Activated B cell treated with CpG ODN at 0.5 μM for 24 hours (primary cell): ENCODE measurements at regions not wholly inside any gene's neighbourhood (a gene's known extent, or its start where the extent isn't known, plus 50 kb on each side); places are given as distances from the start of the nearest gene placed in this dataset.

Experiments used
- ATAC-seq: fragments of 200-7000 bp; cut with Tn5 transposase; one replicate; pipeline ENCODE4 v1.10.0; 2021; ENCODE audit warnings: low read depth, mild to moderate bottlenecking, moderate library complexity
- CTCF ChIA-PET: fragments of 350-600 bp; sonication (Branson Sonifier 250); formaldehyde crosslinking; loops from one replicate; lab custom pipeline; 2021; ENCODE audit warnings: antibody characterized with exemption; lab: Charles Lee
- POLR2A ChIA-PET: fragments of 350-600 bp; sonication (Branson Sonifier 250); formaldehyde crosslinking; loops from one replicate; lab custom pipeline; 2021; ENCODE audit warnings: antibody characterized with exemption; lab: Charles Lee
- DNase-seq: peaks from one replicate; pipeline ENCODE4 v3.0.0; 2022
- H3K27ac Mint-ChIP-seq: one replicate; pipeline ENCODE4 v1.8.0; 2020; ENCODE audit warnings: mixed read lengths
- H3K27me3 Mint-ChIP-seq: one replicate; pipeline ENCODE4 v1.8.0; 2021; ENCODE audit warnings: mixed read lengths
- H3K36me3 Mint-ChIP-seq: one replicate; pipeline ENCODE4 v1.8.0; 2021; ENCODE audit warnings: low read depth, mixed read lengths
- H3K4me1 Mint-ChIP-seq: one replicate; pipeline ENCODE4 v1.8.0; 2021; ENCODE audit warnings: mixed read lengths
- H3K4me3 Mint-ChIP-seq: one replicate; pipeline ENCODE4 v1.8.0; 2020; ENCODE audit warnings: mild to moderate bottlenecking, mixed read lengths
- H3K9me3 Mint-ChIP-seq: one replicate; pipeline ENCODE4 v1.8.0; 2020; ENCODE audit warnings: mixed read lengths
- CTCF ChIP-seq: fragments of 200-600 bp; IDR thresholded peaks from one replicate; pipeline ENCODE4 v1.8.0; 2022; ENCODE audit warnings: antibody characterized with exemption, mild to moderate bottlenecking
- intact Hi-C: fragments of 100-400 bp; cut with micrococcal nuclease; formaldehyde crosslinking; loops from one replicate; pipeline ENCODE4 v1.15.1; 2024

GRCh38 chr2:76633276-76633921 lies 888.8 kb downstream of the LRRTM4 start:
- CTCF ChIA-PET: no interaction called here
- no peak overlapping the region for H3K27ac Mint-ChIP-seq
- no peaks in the 10 kb centered on the region for H3K36me3 Mint-ChIP-seq
- H3K4me3 Mint-ChIP-seq: no peak overlapping the region
- no peak for DNase-seq
- TF ChIP-seq CTCF: no peak
- ATAC-seq: no peak
- intact Hi-C loops: no loop called here
- no peaks in the 10 kb centered on the region for H3K27me3 Mint-ChIP-seq
- POLR2A ChIA-PET: no interaction called here
- H3K4me1 Mint-ChIP-seq: no peaks in the 10 kb centered on the region
- no peaks in the 10 kb centered on the region for H3K9me3 Mint-ChIP-seq

- no peak for ATAC-seq
- POLR2A ChIA-PET: no interaction called here
- H3K36me3 Mint-ChIP-seq: no peaks in the 10 kb centered on the region
- H3K27ac Mint-ChIP-seq: no peak overlapping the region
- no peak for DNase-seq
- H3K27me3 Mint-ChIP-seq: no peaks in the 10 kb centered on the region
- H3K9me3 Mint-ChIP-seq: peaks cover 2% of the 10 kb centered on the region
- no peak overlapping the region for H3K4me3 Mint-ChIP-seq
- intact Hi-C loops: no loop called here
- no peak for TF ChIP-seq CTCF
- CTCF ChIA-PET: no interaction called here
- no peaks in the 10 kb centered on the region for H3K4me1 Mint-ChIP-seq
Observed at GRCh38 chr2:76625101-76625500, 897.1 kb downstream of the LRRTM4 start.

- no peak for TF ChIP-seq CTCF
- H3K27me3 Mint-ChIP-seq: no peaks in the 10 kb centered on the region
- DNase-seq (no peak), ATAC-seq (no peak)
- CTCF ChIA-PET: no interaction called here
- no peaks in the 10 kb centered on the region for H3K36me3 Mint-ChIP-seq
- H3K27ac Mint-ChIP-seq: no peak overlapping the region
- POLR2A ChIA-PET: no interaction called here
- H3K4me3 Mint-ChIP-seq: no peak overlapping the region
- H3K4me1 Mint-ChIP-seq: no peaks in the 10 kb centered on the region
- intact Hi-C loops: no loop called here
- H3K9me3 Mint-ChIP-seq: no peaks in the 10 kb centered on the region
Observed at GRCh38 chr2:76613330-76613729, 902.6 kb upstream of the GCFC2 start.

GRCh38 chr2:76612764-76613163 lies 902.0 kb upstream of the GCFC2 start:
- no peak for ATAC-seq
- Mint-ChIP-seq H3K36me3 (no peaks in the 10 kb centered on the region), H3K4me3 (no peak overlapping the region), H3K9me3 (no peaks in the 10 kb centered on the region), H3K27me3 (no peaks in the 10 kb centered on the region), H3K27ac (no peak overlapping the region), H3K4me1 (no peaks in the 10 kb centered on the region)
- TF ChIP-seq CTCF: no peak
- intact Hi-C loops: no loop called here
- ChIA-PET CTCF (no interaction called here), POLR2A (no interaction called here)
- no peak for DNase-seq

GRCh38 chr2:76610451-76610850 lies 899.7 kb upstream of the GCFC2 start:
- DNase-seq (no peak), ATAC-seq (no peak)
- no peak overlapping the region for H3K4me3 Mint-ChIP-seq
- TF ChIP-seq CTCF: no peak
- intact Hi-C loops: no loop called here
- no peaks in the 10 kb centered on the region for H3K27me3 Mint-ChIP-seq
- CTCF ChIA-PET: no interaction called here
- H3K36me3 Mint-ChIP-seq: no peaks in the 10 kb centered on the region
- no peak overlapping the region for H3K27ac Mint-ChIP-seq
- POLR2A ChIA-PET: no interaction called here
- H3K9me3 Mint-ChIP-seq: no peaks in the 10 kb centered on the region
- H3K4me1 Mint-ChIP-seq: no peaks in the 10 kb centered on the region
